HepG2 (cell line): ENCODE measurements at regions not wholly inside any gene's neighbourhood (a gene's known extent, or its start where the extent isn't known, plus 50 kb on each side); places are given as distances from the start of the nearest gene placed in this dataset.

Experiments
- HNF4A ChIP-seq: sonication (generic); formaldehyde crosslinking; IDR thresholded peaks from 2 replicates; pipeline ENCODE4 v1.4.0; 2020; ENCODE audit warnings: missing genetic modification reagents
- MAFK ChIP-seq, 2 experiments: IDR thresholded peaks in 1 of 2; conservative IDR thresholded peaks in 1 of 2; 2 replicates each; pipeline ENCODE4 v1.6.1; 2011; ENCODE audit warnings: improper control_type of control experiment in 2 of 2, low read length in 2 of 2
- POLR2A ChIP-seq, 2 experiments: IDR thresholded peaks; 2 replicates each; pipeline ENCODE4 v1.6.1; 2011; ENCODE audit warnings: low read depth in 2 of 2, low read length in 2 of 2, mild to moderate bottlenecking in 1 of 2, moderate library complexity in 1 of 2; ENCODE audit not compliant: insufficient read depth in 1 of 2
- ZNF207 ChIP-seq: fragments of 450-650 bp; IDR thresholded peaks from 2 replicates; pipeline ENCODE4 v1.6.1; 2016; ENCODE audit warnings: antibody characterized with exemption, borderline replicate concordance
- ZNF317 ChIP-seq: sonication (generic); formaldehyde crosslinking; IDR thresholded peaks from 2 replicates; pipeline ENCODE4 v1.5.0; 2020; ENCODE audit warnings: mild to moderate bottlenecking, missing genetic modification reagents
- TF ChIP-seq, protein P1 (sequence below), 2 experiments: sonication (generic) in 1 of 2; formaldehyde crosslinking in 1 of 2; IDR thresholded peaks; 2 replicates each; pipeline versions ENCODE4 v1.4.0 to v1.6.1; 2016 to 2020; ENCODE audit warnings: borderline replicate concordance in 1 of 2, low read depth in 1 of 2, mild to moderate bottlenecking in 1 of 2, missing genetic modification reagents in 1 of 2
- TF ChIP-seq, protein P2 (sequence below): sonication (generic); formaldehyde crosslinking; IDR thresholded peaks from 2 replicates; pipeline ENCODE4 v1.5.0; 2020; ENCODE audit warnings: mild to moderate bottlenecking, missing genetic modification reagents, moderate library complexity
- TF ChIP-seq, protein P3 (sequence below): sonication (generic); formaldehyde crosslinking; IDR thresholded peaks from 2 replicates; pipeline ENCODE4 v1.5.0; 2020; ENCODE audit warnings: missing genetic modification reagents

DNA sequence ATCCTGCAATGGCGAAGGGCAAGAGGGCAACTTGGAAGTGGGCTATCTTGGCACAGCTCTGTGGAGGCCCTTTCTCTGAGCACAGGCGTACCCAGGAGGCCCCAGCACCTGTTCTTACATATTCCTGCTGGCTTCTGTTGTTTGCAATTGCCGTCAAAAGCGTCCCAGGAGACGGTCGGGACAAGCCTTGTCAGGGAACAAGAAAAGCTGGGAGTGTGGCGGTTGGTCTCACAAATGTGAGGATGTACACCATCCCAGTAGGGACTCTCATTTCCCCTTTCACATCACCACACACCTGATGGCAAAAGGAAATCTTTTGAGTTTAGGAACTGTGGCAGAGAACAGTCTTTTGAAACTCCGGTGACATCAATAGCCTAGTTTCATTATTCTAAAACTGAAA, 94.7 kb upstream of the EFEMP1 start:
- TF ChIP-seq, protein P1, sequence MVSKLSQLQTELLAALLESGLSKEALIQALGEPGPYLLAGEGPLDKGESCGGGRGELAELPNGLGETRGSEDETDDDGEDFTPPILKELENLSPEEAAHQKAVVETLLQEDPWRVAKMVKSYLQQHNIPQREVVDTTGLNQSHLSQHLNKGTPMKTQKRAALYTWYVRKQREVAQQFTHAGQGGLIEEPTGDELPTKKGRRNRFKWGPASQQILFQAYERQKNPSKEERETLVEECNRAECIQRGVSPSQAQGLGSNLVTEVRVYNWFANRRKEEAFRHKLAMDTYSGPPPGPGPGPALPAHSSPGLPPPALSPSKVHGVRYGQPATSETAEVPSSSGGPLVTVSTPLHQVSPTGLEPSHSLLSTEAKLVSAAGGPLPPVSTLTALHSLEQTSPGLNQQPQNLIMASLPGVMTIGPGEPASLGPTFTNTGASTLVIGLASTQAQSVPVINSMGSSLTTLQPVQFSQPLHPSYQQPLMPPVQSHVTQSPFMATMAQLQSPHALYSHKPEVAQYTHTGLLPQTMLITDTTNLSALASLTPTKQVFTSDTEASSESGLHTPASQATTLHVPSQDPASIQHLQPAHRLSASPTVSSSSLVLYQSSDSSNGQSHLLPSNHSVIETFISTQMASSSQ (IDR thresholded peaks at IDR 0.05; ENCODE audit: low read depth) = no peak
- TF ChIP-seq, protein P1 (CRISPR knock-in tag; IDR thresholded peaks at IDR 0.05; ENCODE audit: borderline replicate concordance) = no peak
- TF ChIP-seq HNF4A (CRISPR knock-in tag) (no peak), ZNF317 (no peak), MAFK (conservative IDR thresholded peaks at IDR 0.05 in 1 of 2, IDR thresholded peaks at IDR 0.05 in 1 of 2; ENCODE audit: low read length in 2 of 2) (no peak), ZNF207 (no peak), POLR2A (IDR thresholded peaks at IDR 0.05; ENCODE audit: insufficient read depth in 1 of 2, low read depth in 2 of 2, low read length in 2 of 2) (no peak)
- TF ChIP-seq, protein P2, sequence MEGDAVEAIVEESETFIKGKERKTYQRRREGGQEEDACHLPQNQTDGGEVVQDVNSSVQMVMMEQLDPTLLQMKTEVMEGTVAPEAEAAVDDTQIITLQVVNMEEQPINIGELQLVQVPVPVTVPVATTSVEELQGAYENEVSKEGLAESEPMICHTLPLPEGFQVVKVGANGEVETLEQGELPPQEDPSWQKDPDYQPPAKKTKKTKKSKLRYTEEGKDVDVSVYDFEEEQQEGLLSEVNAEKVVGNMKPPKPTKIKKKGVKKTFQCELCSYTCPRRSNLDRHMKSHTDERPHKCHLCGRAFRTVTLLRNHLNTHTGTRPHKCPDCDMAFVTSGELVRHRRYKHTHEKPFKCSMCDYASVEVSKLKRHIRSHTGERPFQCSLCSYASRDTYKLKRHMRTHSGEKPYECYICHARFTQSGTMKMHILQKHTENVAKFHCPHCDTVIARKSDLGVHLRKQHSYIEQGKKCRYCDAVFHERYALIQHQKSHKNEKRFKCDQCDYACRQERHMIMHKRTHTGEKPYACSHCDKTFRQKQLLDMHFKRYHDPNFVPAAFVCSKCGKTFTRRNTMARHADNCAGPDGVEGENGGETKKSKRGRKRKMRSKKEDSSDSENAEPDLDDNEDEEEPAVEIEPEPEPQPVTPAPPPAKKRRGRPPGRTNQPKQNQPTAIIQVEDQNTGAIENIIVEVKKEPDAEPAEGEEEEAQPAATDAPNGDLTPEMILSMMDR (CRISPR knock-in tag) = no peak
- TF ChIP-seq, protein P3, sequence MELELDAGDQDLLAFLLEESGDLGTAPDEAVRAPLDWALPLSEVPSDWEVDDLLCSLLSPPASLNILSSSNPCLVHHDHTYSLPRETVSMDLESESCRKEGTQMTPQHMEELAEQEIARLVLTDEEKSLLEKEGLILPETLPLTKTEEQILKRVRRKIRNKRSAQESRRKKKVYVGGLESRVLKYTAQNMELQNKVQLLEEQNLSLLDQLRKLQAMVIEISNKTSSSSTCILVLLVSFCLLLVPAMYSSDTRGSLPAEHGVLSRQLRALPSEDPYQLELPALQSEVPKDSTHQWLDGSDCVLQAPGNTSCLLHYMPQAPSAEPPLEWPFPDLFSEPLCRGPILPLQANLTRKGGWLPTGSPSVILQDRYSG = no peak
